CD4-positive, alpha-beta memory T cell (primary cell): ENCODE measurements at regions not wholly inside any gene's neighbourhood (a gene's known extent, or its start where the extent isn't known, plus 50 kb on each side); places are given as distances from the start of the nearest gene placed in this dataset.
A peak's percentile ranks its signal among the peaks of the same experiment; 100 is the strongest.

ENCODE experiments used
- CTCF ChIA-PET: fragments of 350-600 bp; sonication (Branson Sonifier 250); formaldehyde crosslinking; loops from one replicate; lab custom pipeline; 2021; ENCODE audit warnings: inconsistent platforms; ENCODE audit not compliant: partially characterized antibody; lab: Charles Lee
- POLR2A ChIA-PET: fragments of 350-600 bp; sonication (Branson Sonifier 250); formaldehyde crosslinking; loops from one replicate; lab custom pipeline; 2021; ENCODE audit not compliant: partially characterized antibody; lab: Charles Lee
- DNase-seq, 5 donors: peaks; one replicate each; pipeline versions ENCODE4 v3.0.0 to v3.0.0-alpha.2; 2020 to 2022; ENCODE audit warnings: mixed read lengths in 1 of 5
- H3K27ac ChIP-seq: one replicate; pipeline ENCODE4 v1.7.0; 2013; ENCODE audit warnings: low read depth, low read length
- H3K27me3 ChIP-seq: 2 replicates; pipeline ENCODE4 v1.7.0; 2013; ENCODE audit warnings: mild to moderate bottlenecking, low read length, moderate library complexity; ENCODE audit not compliant: insufficient read depth
- H3K36me3 ChIP-seq: 2 replicates; pipeline ENCODE4 v1.7.0; 2013; ENCODE audit warnings: mild to moderate bottlenecking, low read length, moderate library complexity; ENCODE audit not compliant: insufficient read depth
- H3K4me1 ChIP-seq: 2 replicates; pipeline ENCODE4 v1.7.0; 2013; ENCODE audit warnings: mild to moderate bottlenecking, low read length, moderate library complexity; ENCODE audit not compliant: insufficient read depth
- H3K4me3 ChIP-seq, 2 donors: one replicate each; pipeline ENCODE4 v1.7.0; 2013; ENCODE audit warnings: low read length in 2 of 2, mild to moderate bottlenecking in 1 of 2
- H3K9me3 ChIP-seq, 2 donors: one replicate each; pipeline ENCODE4 v1.7.0; 2013; ENCODE audit warnings: low read length in 2 of 2, control low read depth in 1 of 2; ENCODE audit not compliant: control insufficient read depth in 1 of 2
- H3K27ac Mint-ChIP-seq, 7 donors: one replicate each; pipeline ENCODE4 v1.8.0; 2020 to 2021; ENCODE audit warnings: mixed read lengths in 7 of 7, mild to moderate bottlenecking in 6 of 7, inconsistent platforms in 3 of 7, moderate library complexity in 3 of 7
- H3K27me3 Mint-ChIP-seq, 2 donors: one replicate each; pipeline ENCODE4 v1.8.0; 2020 to 2021; ENCODE audit warnings: mixed read lengths in 2 of 2
- H3K36me3 Mint-ChIP-seq, 2 donors: one replicate each; pipeline ENCODE4 v1.8.0; 2020 to 2021; ENCODE audit warnings: mixed read lengths in 2 of 2, inconsistent platforms in 1 of 2, mild to moderate bottlenecking in 1 of 2
- H3K4me1 Mint-ChIP-seq, 4 donors: one replicate each; pipeline ENCODE4 v1.8.0; 2020 to 2021; ENCODE audit warnings: mixed read lengths in 4 of 4, mild to moderate bottlenecking in 1 of 4
- H3K4me3 Mint-ChIP-seq, 8 donors: one replicate each; pipeline ENCODE4 v1.8.0; 2020 to 2021; ENCODE audit warnings: mixed read lengths in 8 of 8, mild to moderate bottlenecking in 7 of 8, moderate library complexity in 6 of 8, inconsistent platforms in 3 of 8
- H3K9me3 Mint-ChIP-seq, 8 donors: one replicate each; pipeline ENCODE4 v1.8.0; 2020 to 2021; ENCODE audit warnings: mixed read lengths in 8 of 8, mild to moderate bottlenecking in 5 of 8, inconsistent platforms in 3 of 8, moderate library complexity in 1 of 8
- intact Hi-C: fragments of 100-400 bp; cut with micrococcal nuclease; formaldehyde crosslinking; loops from one replicate; pipeline ENCODE4 v1.15.1; 2023

DNA sequence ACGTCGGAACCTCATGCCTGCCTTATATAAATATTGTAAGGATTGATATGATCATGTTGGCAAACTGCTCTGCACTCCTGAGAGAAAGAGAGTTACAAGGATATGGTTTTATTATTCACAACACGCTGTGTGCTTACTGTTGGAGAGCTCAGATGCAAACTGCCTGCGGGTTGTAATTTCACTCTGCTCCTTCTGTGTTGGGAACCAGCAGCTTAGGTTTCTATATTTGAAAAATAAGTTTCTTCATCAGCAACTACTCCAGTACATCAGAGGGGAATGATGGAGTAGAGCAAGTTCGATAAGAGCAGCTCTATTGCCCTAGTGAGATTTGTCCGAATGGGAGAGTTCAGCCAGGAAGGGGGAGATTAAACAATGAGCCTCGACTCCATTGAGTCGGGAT, 106.9 kb upstream of the UBL3 start:
- Histone ChIP-seq H3K27me3 (no peaks in the 10 kb centered on the region), H3K27ac (no peak overlapping the region), H3K9me3 (no peaks in the 10 kb centered on the region), H3K36me3 (no peaks in the 10 kb centered on the region), H3K4me3 (no peak overlapping the region), H3K4me1 (peaks cover 60% of the 10 kb centered on the region)
- ChIA-PET POLR2A (interaction anchor here (2.0 to 9.8 kb wide), 2 partner anchors 19 to 107 kb away, joined by 6 to 247 read pairs; partner anchors contain the start of gene UBL3), CTCF (interaction anchor here (1.1 to 2.4 kb wide), 4 partner anchors 16 to 112 kb away, joined by 3 to 10 read pairs (median 3); no protein-coding TSS in a partner anchor)
- Mint-ChIP-seq H3K27ac (peak overlapping the region in 5 of 7 donors; percentile 37 to 94 (median 49)), H3K27me3 (no peaks in the 10 kb centered on the region), H3K36me3 (no peaks in the 10 kb centered on the region), H3K9me3 (peaks cover 0 to 1% (median 0%) of the 10 kb centered on the region in 8 donors), H3K4me1 (peaks cover 37 to 71% (median 55%) of the 10 kb centered on the region in 4 donors), H3K4me3 (no peak overlapping the region)
- intact Hi-C loops: no loop called here
- no peak for DNase-seq

DNA sequence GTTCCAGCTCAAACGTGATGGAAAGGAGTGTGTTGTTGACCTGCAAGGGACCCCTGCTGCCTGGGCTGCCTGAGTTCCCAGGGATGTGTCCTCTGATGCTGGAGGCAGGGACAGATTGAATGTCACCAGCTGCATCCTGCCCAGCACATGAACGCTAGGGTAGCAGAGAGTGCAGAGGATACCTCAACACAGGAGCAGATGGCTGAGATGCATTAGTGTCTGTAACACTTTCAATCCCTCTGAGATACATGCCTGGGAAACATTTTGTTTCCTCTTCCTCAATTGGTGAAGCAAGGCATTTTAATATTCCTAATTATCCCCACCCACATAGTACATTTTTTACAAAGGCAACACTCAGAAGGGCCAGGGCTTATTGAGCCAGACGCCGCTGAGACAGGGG, 106.4 kb upstream of the UBL3 start:
- intact Hi-C loops: no loop called here

DNA sequence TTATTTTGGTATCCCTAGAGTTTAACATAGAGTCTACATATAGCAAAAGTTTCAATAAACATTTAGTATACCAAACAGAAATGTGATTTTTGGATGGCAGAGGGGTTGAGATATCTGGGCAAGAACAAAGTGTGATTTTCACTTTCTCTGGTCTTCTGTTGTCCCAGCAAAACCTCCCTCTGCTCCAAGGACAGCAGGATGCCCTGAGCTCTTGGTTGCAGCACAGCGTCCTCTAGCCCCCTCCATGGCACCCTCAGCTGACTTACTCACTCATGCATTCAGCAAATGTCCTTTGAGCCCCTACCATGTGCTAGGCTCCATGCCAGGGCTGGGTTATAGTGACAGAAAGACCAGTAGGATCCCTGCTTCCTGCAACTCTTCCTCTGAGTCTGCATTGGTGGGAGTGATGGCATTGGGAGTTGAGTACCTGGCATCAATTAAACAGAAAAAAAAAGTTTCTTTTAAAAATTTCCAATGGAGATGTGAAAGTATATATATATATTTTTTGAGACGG, 104.8 kb upstream of the UBL3 start:
- intact Hi-C loops: no loop called here
- Histone ChIP-seq H3K9me3 (no peaks in the 10 kb centered on the region), H3K27me3 (no peaks in the 10 kb centered on the region), H3K36me3 (no peaks in the 10 kb centered on the region), H3K27ac (no peak overlapping the region), H3K4me1 (peaks cover 53% of the 10 kb centered on the region), H3K4me3 (no peak overlapping the region)
- Mint-ChIP-seq H3K27me3 (no peaks in the 10 kb centered on the region), H3K4me3 (peak overlapping the region; percentile 80 to 98 (median 88)), H3K27ac (peak overlapping the region in 5 of 7 donors; percentile 25 to 96 (median 90)), H3K36me3 (no peaks in the 10 kb centered on the region), H3K9me3 (peaks cover 0 to 1% (median 0%) of the 10 kb centered on the region in 8 donors), H3K4me1 (peaks cover 30 to 57% (median 43%) of the 10 kb centered on the region in 4 donors)
- no peak for DNase-seq
- CTCF ChIA-PET: interaction anchor here (1.1 to 5.0 kb wide), 8 partner anchors 13 to 204 kb away, joined by 3 to 68 read pairs (median 6); no protein-coding TSS in a partner anchor
- POLR2A ChIA-PET: interaction anchor here (0.9 to 9.8 kb wide), 7 partner anchors 17 to 662 kb away, joined by 3 to 247 read pairs (median 6); partner anchors contain the start of genes UBL3 and USPL1

More for the DNA sequence above, 106.4 kb upstream of the UBL3 start:
- no peaks in the 10 kb centered on the region for H3K9me3 ChIP-seq
- ChIA-PET CTCF (interaction anchor here (0.7 to 2.4 kb wide), 6 partner anchors 12 to 202 kb away, joined by 3 to 10 read pairs (median 3); no protein-coding TSS in a partner anchor), POLR2A (interaction anchor here (2.0 to 9.8 kb wide), 2 partner anchors 19 to 107 kb away, joined by 6 to 247 read pairs; partner anchors contain the start of gene UBL3)
- peak overlapping the region in 3 of 7 donors; percentile 3 to 68 (median 62) for H3K27ac Mint-ChIP-seq
- H3K4me1 ChIP-seq: peaks cover 60% of the 10 kb centered on the region
- no peaks in the 10 kb centered on the region for H3K36me3 ChIP-seq
- H3K27me3 Mint-ChIP-seq: no peaks in the 10 kb centered on the region
- no peak overlapping the region for H3K4me3 Mint-ChIP-seq
- H3K27ac ChIP-seq: no peak overlapping the region
- H3K9me3 Mint-ChIP-seq: peaks cover 0 to 1% (median 0%) of the 10 kb centered on the region in 8 donors
- H3K36me3 Mint-ChIP-seq: no peaks in the 10 kb centered on the region
- no peak for DNase-seq
- no peak overlapping the region for H3K4me3 ChIP-seq
- no peaks in the 10 kb centered on the region for H3K27me3 ChIP-seq
- peaks cover 36 to 70% (median 55%) of the 10 kb centered on the region in 4 donors for H3K4me1 Mint-ChIP-seq

DNA sequence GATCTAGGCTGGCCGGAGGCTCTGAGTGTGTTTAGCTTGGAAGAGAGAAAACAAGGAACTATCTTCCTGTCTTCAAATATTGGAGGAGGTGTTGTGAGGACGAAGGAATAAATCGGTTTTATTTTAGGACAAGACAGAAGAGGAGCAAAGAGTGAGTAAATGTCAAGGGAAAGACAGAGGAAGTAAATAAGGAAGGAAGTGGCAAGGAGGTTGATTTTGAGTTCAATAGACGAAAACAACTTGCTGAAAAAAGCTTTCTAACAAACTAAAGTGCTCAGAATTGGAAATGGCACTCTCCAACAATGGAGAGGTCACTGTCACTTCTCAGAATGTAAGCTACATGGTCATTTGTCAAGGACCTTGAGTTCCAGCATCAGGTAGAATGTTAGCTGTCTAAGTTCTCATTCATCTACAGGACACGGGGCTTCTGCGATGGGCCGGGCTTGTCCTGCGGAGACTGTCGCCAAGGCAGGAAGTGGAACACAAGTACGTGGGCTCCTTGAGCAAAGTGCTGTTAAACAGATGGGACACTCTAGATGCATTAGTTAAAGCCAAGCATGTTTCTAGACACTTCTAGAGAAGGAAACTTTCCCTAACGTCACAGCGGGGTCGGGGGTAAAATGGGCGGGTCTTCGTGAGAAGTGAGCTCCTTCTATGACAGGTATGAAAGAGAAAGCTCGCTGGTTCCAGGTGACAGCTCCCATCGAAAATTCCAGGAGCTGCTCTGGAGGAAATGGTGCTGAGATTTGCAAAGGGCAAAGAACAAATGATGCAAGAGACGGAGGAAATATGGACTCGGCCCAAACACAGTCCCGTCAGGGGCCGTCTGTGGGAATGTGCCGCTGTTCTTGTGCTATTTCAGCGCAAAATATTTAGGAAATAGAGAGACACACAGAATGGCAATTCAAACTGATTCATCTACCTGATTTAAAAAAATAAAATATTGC, 103.9 kb upstream of the UBL3 start:
- no peaks in the 10 kb centered on the region for H3K27me3 Mint-ChIP-seq
- H3K4me3 Mint-ChIP-seq: peak overlapping the region; percentile 80 to 98 (median 88)
- H3K4me1 Mint-ChIP-seq: peaks cover 29 to 58% (median 44%) of the 10 kb centered on the region in 4 donors
- no peaks in the 10 kb centered on the region for H3K27me3 ChIP-seq
- H3K27ac Mint-ChIP-seq: peak overlapping the region; percentile 77 to 96 (median 90)
- intact Hi-C loops: loop anchor here (1.0 kb wide), 1 partner anchor 19 kb away; no protein-coding TSS in a partner anchor
- H3K36me3 Mint-ChIP-seq: no peaks in the 10 kb centered on the region
- CTCF ChIA-PET: interaction anchor here (1.1 to 5.0 kb wide), 12 partner anchors 10 to 446 kb away, joined by 3 to 68 read pairs (median 5); no protein-coding TSS in a partner anchor
- peak overlapping the region; percentile 35 to 47 for H3K4me3 ChIP-seq
- H3K4me1 ChIP-seq: peaks cover 53% of the 10 kb centered on the region
- peak overlapping the region; percentile 49 for H3K27ac ChIP-seq
- peaks cover 0 to 1% (median 0%) of the 10 kb centered on the region in 8 donors for H3K9me3 Mint-ChIP-seq
- POLR2A ChIA-PET: interaction anchor here (0.8 to 9.8 kb wide), 8 partner anchors 16 to 663 kb away, joined by 3 to 247 read pairs (median 4); partner anchors contain the start of genes UBL3 and USPL1
- no peaks in the 10 kb centered on the region for H3K36me3 ChIP-seq
- peak; percentile 46 to 81 (median 68) for DNase-seq
- no peaks in the 10 kb centered on the region for H3K9me3 ChIP-seq

DNA sequence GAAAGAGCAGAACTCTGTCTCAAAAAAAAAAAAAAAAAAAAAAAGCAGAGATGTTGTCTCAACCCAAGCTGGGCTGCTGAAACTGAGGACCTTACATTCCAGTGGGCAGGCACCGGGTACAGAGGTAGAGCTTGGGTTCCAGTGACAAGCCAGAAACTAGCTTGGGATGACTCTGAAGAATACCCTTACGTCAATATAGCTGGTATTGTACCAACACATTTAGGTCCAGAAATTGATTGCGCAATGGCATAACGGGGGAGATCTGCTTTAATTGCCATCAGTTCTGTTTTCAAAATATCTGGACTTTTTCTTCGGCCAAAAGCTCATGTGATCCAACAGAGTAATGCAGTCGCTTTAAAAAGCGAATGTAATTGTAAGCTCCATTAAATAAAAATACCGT, 103.1 kb upstream of the UBL3 start:
- CTCF ChIA-PET: interaction anchor here (1.1 to 5.0 kb wide), 11 partner anchors 9 to 445 kb away, joined by 3 to 68 read pairs (median 6); partner anchors contain the start of gene UBL3
- no peaks in the 10 kb centered on the region for H3K36me3 Mint-ChIP-seq
- no peak overlapping the region for H3K27ac ChIP-seq

DNA sequence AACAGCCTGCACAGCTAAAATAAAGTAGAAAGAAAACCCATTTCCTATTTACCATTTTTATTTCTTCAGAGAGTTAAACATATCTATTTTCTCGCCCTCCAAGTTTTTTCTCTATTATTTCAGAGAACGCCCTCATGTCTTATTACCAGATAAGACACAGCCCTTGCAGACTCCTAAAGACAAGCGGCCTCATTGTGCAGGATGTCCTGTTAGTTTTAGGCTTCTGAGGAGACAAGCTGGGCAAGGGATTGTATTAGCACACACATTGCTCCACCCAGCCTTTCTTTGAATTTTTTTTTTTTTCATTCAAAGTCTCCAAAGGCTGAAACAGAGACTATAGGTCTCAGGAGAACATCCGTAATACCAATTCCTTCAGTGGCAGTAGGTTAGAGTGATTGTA, 101.8 kb upstream of the UBL3 start:
- ChIA-PET CTCF (interaction anchor here (3.7 to 5.0 kb wide), 2 partner anchors 15 to 28 kb away, joined by 15 to 68 read pairs; no protein-coding TSS in a partner anchor), POLR2A (interaction anchor here (1.0 to 3.6 kb wide), 2 partner anchors 16 to 104 kb away, joined by 4 to 37 read pairs; partner anchors contain the start of gene UBL3)
- H3K27me3 Mint-ChIP-seq: no peaks in the 10 kb centered on the region
- Histone ChIP-seq H3K27ac (no peak overlapping the region), H3K9me3 (no peaks in the 10 kb centered on the region), H3K4me3 (no peak overlapping the region), H3K36me3 (no peaks in the 10 kb centered on the region), H3K27me3 (no peaks in the 10 kb centered on the region), H3K4me1 (peaks cover 39% of the 10 kb centered on the region)
- no peak overlapping the region for H3K27ac Mint-ChIP-seq
- peaks cover 0 to under 1% of the 10 kb centered on the region in 2 donors for H3K36me3 Mint-ChIP-seq
- H3K9me3 Mint-ChIP-seq: peaks cover 0 to 1% (median 0%) of the 10 kb centered on the region in 8 donors
- no peak for DNase-seq
- intact Hi-C loops: no loop called here
- H3K4me3 Mint-ChIP-seq: no peak overlapping the region
- peaks cover 19 to 41% (median 28%) of the 10 kb centered on the region in 4 donors for H3K4me1 Mint-ChIP-seq

More for the DNA sequence above, 103.1 kb upstream of the UBL3 start:
- no peaks in the 10 kb centered on the region for H3K27me3 Mint-ChIP-seq
- H3K27ac Mint-ChIP-seq: peak overlapping the region; percentile 77 to 96 (median 90)
- H3K4me3 ChIP-seq: peak overlapping the region in 1 of 2 donors; percentile 47
- H3K4me1 ChIP-seq: peaks cover 47% of the 10 kb centered on the region
- H3K4me1 Mint-ChIP-seq: peaks cover 25 to 50% (median 38%) of the 10 kb centered on the region in 4 donors
- POLR2A ChIA-PET: interaction anchor here (1.4 to 9.8 kb wide), 4 partner anchors 15 to 197 kb away, joined by 3 to 247 read pairs (median 20); partner anchors contain the start of gene UBL3
- no peaks in the 10 kb centered on the region for H3K36me3 ChIP-seq
- H3K9me3 ChIP-seq: no peaks in the 10 kb centered on the region
- peak overlapping the region; percentile 80 to 98 (median 88) for H3K4me3 Mint-ChIP-seq
- no peaks in the 10 kb centered on the region for H3K27me3 ChIP-seq
- DNase-seq: no peak
- intact Hi-C loops: no loop called here
- H3K9me3 Mint-ChIP-seq: peaks cover 0 to 1% (median 0%) of the 10 kb centered on the region in 8 donors
